Neural crest cell (in vitro differentiated cells): ENCODE measurements at regions not wholly inside any gene's neighbourhood (a gene's known extent, or its start where the extent isn't known, plus 50 kb on each side); places are given as distances from the start of the nearest gene placed in this dataset.

ENCODE experiments used
- DNase-seq: peaks from one replicate; pipeline ENCODE4 v3.0.0; 2021; ENCODE audit warnings: low read depth, mixed read lengths, low spot score
- H3K27ac Mint-ChIP-seq: one replicate; pipeline ENCODE4 v1.8.0; 2021; ENCODE audit warnings: mild to moderate bottlenecking, mixed read lengths; ENCODE audit not compliant: unreplicated experiment
- H3K27me3 Mint-ChIP-seq: 2 replicates; pipeline ENCODE4 v1.8.0; 2021; ENCODE audit warnings: low read depth, mild to moderate bottlenecking, mixed read lengths
- H3K36me3 Mint-ChIP-seq: 2 replicates; pipeline ENCODE4 v1.8.0; 2021; ENCODE audit warnings: low read depth, mild to moderate bottlenecking, mixed read lengths
- H3K4me1 Mint-ChIP-seq: 2 replicates; pipeline ENCODE4 v1.8.0; 2021; ENCODE audit warnings: mixed read lengths
- H3K4me3 Mint-ChIP-seq: one replicate; pipeline ENCODE4 v1.8.0; 2021; ENCODE audit warnings: mild to moderate bottlenecking, mixed read lengths
- H3K9me3 Mint-ChIP-seq: 2 replicates; pipeline ENCODE4 v1.8.0; 2021; ENCODE audit warnings: mixed read lengths
- TF ChIP-seq, protein P1 (sequence below): fragments of 200-600 bp; sonication (generic); conservative IDR thresholded peaks from 2 replicates; pipeline ENCODE4 v1.5.0; 2021; ENCODE audit warnings: antibody characterized with exemption, mild to moderate bottlenecking

DNA sequence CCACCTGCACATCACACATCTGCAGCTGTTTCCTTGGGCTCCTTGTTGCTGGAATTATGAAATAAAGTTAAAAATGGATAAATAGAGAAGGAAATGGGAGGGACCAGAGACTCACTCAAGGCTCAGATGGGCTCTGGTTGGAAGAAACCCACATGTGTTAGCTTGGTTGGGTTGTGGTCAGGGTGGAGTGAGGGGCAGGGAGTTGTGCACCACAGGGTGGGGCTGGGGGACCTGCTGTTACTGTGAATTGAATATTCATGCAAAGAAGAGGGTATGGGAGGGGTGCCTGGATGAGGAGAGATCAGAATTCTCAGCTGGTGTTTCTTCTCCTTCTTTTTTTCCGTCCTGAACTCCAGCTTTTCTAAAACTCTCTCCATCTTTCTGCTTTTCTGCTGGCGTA, 320.7 kb downstream of the MAP2K4 start:
- Mint-ChIP-seq H3K9me3 (peaks cover 4% of the 10 kb centered on the region), H3K4me3 (no peak overlapping the region), H3K36me3 (peaks cover 2% of the 10 kb centered on the region), H3K27me3 (peaks cover 2% of the 10 kb centered on the region), H3K4me1 (no peaks in the 10 kb centered on the region), H3K27ac (no peak overlapping the region)
- TF ChIP-seq, protein P1, sequence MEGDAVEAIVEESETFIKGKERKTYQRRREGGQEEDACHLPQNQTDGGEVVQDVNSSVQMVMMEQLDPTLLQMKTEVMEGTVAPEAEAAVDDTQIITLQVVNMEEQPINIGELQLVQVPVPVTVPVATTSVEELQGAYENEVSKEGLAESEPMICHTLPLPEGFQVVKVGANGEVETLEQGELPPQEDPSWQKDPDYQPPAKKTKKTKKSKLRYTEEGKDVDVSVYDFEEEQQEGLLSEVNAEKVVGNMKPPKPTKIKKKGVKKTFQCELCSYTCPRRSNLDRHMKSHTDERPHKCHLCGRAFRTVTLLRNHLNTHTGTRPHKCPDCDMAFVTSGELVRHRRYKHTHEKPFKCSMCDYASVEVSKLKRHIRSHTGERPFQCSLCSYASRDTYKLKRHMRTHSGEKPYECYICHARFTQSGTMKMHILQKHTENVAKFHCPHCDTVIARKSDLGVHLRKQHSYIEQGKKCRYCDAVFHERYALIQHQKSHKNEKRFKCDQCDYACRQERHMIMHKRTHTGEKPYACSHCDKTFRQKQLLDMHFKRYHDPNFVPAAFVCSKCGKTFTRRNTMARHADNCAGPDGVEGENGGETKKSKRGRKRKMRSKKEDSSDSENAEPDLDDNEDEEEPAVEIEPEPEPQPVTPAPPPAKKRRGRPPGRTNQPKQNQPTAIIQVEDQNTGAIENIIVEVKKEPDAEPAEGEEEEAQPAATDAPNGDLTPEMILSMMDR: no peak
- no peak for DNase-seq

DNA sequence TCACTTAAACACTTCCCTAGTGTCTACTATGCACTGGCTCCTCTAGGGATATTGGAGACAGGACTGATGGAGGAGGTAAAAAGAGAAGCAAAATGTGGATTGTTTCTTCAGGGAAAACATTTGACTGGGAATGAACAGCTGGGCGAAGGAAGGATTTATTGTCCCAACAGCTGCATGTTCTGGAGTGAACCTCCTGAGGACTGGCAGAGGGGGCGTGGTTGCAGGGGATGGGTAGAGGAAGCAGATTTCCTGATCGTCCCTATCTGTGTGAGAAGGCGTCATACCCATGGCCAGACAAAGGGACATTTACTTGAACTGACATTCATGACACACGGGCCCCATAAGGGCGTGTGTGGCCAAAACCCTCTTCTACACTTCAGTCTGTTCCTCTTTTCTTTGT, 321.5 kb downstream of the MAP2K4 start:
- Mint-ChIP-seq H3K36me3 (peaks cover 2% of the 10 kb centered on the region), H3K4me3 (no peak overlapping the region), H3K27me3 (peaks cover 2% of the 10 kb centered on the region), H3K27ac (no peak overlapping the region), H3K4me1 (no peaks in the 10 kb centered on the region), H3K9me3 (peaks cover 4% of the 10 kb centered on the region)
- DNase-seq: no peak
- TF ChIP-seq, protein P1: no peak

GRCh38 chr17:12342609-12343435, 322.1 kb downstream of the MAP2K4 start:
- Mint-ChIP-seq H3K4me1 (no peaks in the 10 kb centered on the region), H3K9me3 (peaks cover 4% of the 10 kb centered on the region), H3K4me3 (no peak overlapping the region), H3K27ac (no peak overlapping the region), H3K36me3 (peaks cover 2% of the 10 kb centered on the region), H3K27me3 (peaks cover 2% of the 10 kb centered on the region)
- TF ChIP-seq, protein P1: peak; percentile 51
- DNase-seq: peak; percentile 16

DNA sequence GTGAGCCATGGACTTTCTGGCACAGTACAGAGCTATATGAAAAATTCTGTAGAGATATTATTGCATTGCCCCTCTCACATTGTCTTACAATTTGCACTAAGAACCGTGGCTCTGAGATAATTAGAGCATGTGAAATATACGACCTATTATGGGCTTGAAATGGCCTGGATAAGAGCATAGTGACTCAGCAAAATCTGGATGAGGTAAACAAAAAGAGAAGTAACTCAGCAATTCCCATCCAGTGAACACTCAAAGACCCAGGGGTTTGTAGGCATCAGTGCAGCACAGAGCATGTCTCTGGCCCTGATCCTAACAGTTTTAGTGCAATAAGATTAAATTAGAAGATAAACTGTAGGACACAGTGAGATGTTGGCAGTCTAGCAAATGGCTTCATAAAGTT, 317.2 kb upstream of the MYOCD start:
- TF ChIP-seq, protein P1: no peak
- DNase-seq: no peak
- Mint-ChIP-seq H3K36me3 (no peaks in the 10 kb centered on the region), H3K27ac (no peak overlapping the region), H3K27me3 (peaks cover 2% of the 10 kb centered on the region), H3K4me1 (no peaks in the 10 kb centered on the region), H3K4me3 (no peak overlapping the region), H3K9me3 (peaks cover 6% of the 10 kb centered on the region)

DNA sequence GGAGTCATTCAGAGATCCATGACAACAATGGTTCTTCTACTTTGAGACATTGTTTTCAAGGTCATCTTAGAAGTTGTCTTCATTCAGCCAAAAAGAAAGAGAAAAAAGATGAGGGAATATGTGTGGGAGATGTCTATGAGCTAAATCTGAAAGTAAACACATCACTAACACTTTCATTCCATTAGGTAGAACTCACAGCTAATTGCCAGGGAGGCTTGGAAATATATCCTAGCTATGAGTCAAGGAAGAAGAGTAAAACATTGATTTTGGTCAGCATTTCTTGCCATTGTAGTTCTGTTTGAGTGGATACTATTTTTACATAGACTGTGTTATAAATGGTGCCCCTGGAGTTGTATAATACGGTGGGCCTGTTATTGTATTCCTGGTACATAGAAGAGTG, 316.4 kb upstream of the MYOCD start:
- Mint-ChIP-seq H3K4me3 (no peak overlapping the region), H3K27me3 (peaks cover 2% of the 10 kb centered on the region), H3K4me1 (no peaks in the 10 kb centered on the region), H3K9me3 (peaks cover 5% of the 10 kb centered on the region), H3K36me3 (no peaks in the 10 kb centered on the region), H3K27ac (no peak overlapping the region)
- DNase-seq: no peak
- TF ChIP-seq, protein P1: no peak
